Sigmoid colon (tissue), 4 donors: ENCODE measurements at regions not wholly inside any gene's neighbourhood (a gene's known extent, or its start where the extent isn't known, plus 50 kb on each side); places are given as distances from the start of the nearest gene placed in this dataset.

ENCODE experiments used
- EP300 ChIP-seq, 4 donors: sonication (generic); formaldehyde crosslinking; IDR thresholded peaks; one replicate each; pipeline ENCODE4 v1.6.1; 2017; ENCODE audit warnings: antibody characterized with exemption in 4 of 4
- POLR2A ChIP-seq, 2 donors: fragments of 450-650 bp; IDR thresholded peaks; one replicate each; pipeline ENCODE4 v1.6.1; 2016; ENCODE audit warnings: antibody characterized with exemption in 2 of 2, mild to moderate bottlenecking in 2 of 2, moderate library complexity in 2 of 2
- POLR2AphosphoS5 ChIP-seq, 4 donors: sonication (generic); formaldehyde crosslinking; IDR thresholded peaks; one replicate each; pipeline ENCODE4 v1.6.1; 2017; ENCODE audit warnings: antibody characterized with exemption in 4 of 4
- TF ChIP-seq, protein P1 (sequence below), 4 experiments: fragments of 450-650 bp in 3 of 4; fragments of 200-600 bp in 1 of 4; IDR thresholded peaks; one replicate each; pipeline ENCODE4 v1.5.1; 2016 to 2019; ENCODE audit warnings: antibody characterized with exemption in 4 of 4, mild to moderate bottlenecking in 3 of 4, moderate library complexity in 2 of 4

DNA sequence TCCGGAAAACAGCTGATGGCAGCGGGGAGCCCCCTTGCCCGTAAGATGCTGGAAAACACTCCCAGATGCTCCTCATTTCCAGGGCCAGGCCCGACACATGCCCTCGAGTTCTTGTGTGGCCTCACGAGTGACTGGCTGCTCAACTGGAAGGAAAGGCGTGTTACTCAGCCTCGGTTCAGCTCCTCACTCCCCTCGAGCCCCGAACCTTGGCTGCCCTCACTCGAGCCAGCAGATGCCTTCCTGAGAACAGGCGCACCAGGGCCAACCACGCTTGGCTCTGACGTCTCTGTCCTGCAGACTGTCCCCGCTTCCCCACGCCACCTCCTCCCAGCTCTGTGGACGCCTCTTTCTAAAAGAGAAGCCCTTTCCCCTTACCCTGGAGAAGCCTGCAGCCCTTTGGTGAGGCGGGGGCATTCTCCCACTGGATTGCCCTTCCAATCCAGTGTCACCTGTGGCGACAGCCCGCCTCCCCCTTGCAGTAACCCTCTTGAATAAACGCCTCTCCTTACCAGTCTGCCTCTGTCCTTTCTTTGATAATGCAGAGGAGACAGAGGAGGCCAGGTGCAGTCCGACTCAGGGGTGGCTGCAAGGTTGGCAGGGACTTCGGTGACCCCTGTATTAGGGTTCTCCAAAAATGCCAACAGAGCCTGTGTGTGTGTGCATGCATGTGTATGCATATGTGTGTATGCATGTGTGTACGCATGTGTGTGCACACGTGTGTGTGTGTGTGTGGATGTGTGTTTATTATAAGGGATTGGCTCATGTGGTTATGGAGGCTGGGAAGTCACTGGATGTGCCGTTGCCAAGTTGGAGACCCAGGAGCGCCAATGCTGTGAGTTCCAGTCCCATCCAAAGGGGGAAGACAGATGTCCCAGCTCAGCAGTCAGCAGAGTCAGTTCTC lies 166.3 kb downstream of the KIF26A start:
- TF ChIP-seq, protein P1, sequence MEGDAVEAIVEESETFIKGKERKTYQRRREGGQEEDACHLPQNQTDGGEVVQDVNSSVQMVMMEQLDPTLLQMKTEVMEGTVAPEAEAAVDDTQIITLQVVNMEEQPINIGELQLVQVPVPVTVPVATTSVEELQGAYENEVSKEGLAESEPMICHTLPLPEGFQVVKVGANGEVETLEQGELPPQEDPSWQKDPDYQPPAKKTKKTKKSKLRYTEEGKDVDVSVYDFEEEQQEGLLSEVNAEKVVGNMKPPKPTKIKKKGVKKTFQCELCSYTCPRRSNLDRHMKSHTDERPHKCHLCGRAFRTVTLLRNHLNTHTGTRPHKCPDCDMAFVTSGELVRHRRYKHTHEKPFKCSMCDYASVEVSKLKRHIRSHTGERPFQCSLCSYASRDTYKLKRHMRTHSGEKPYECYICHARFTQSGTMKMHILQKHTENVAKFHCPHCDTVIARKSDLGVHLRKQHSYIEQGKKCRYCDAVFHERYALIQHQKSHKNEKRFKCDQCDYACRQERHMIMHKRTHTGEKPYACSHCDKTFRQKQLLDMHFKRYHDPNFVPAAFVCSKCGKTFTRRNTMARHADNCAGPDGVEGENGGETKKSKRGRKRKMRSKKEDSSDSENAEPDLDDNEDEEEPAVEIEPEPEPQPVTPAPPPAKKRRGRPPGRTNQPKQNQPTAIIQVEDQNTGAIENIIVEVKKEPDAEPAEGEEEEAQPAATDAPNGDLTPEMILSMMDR (IDR thresholded peaks at IDR 0.05): no peak
- TF ChIP-seq POLR2A (IDR thresholded peaks at IDR 0.05): no peak
- TF ChIP-seq EP300 (IDR thresholded peaks at IDR 0.05): no peak
- no peak for TF ChIP-seq POLR2AphosphoS5 (IDR thresholded peaks at IDR 0.05)
